GM20000 (cell line): ENCODE measurements at regions not wholly inside any gene's neighbourhood (a gene's known extent, or its start where the extent isn't known, plus 50 kb on each side); places are given as distances from the start of the nearest gene placed in this dataset.

Experiments
- DNase-seq: peaks from one replicate; pipeline ENCODE4 v3.0.0; 2012; ENCODE audit warnings: low spot score
- CTCF ChIP-seq: IDR thresholded peaks from 2 replicates; pipeline ENCODE4 v1.5.1; 2012; ENCODE audit warnings: mild to moderate bottlenecking, control low read depth; ENCODE audit errors: extremely low read depth, missing control alignments

- TF ChIP-seq CTCF: no peak
- DNase-seq: no peak
Observed at GRCh38 chr13:68888832-68889231, 1218.8 kb upstream of the ATXN8OS start.

- TF ChIP-seq CTCF: no peak
- DNase-seq: no peak
Observed at GRCh38 chr13:68872338-68872737, 1235.3 kb upstream of the ATXN8OS start.

GRCh38 chr13:68851026-68851425 is 1256.6 kb upstream of the ATXN8OS start:
- no peak for TF ChIP-seq CTCF
- DNase-seq: no peak

GRCh38 chr13:68850160-68850559 is 1257.5 kb upstream of the ATXN8OS start:
- TF ChIP-seq CTCF: no peak
- no peak for DNase-seq

GRCh38 chr13:68846663-68847062 is 1261.0 kb upstream of the ATXN8OS start:
- no peak for DNase-seq
- TF ChIP-seq CTCF: no peak

- TF ChIP-seq CTCF: no peak
- no peak for DNase-seq
Observed at GRCh38 chr13:68834375-68834774, 1273.3 kb upstream of the ATXN8OS start.

- no peak for DNase-seq
- TF ChIP-seq CTCF: no peak
Observed at GRCh38 chr13:68816715-68817114, 1290.9 kb upstream of the ATXN8OS start.

- no peak for DNase-seq
- no peak for TF ChIP-seq CTCF
Observed at GRCh38 chr13:68813180-68813796, 1294.3 kb upstream of the ATXN8OS start.
